Epithelial cell of proximal tubule (primary cell): ENCODE measurements at regions not wholly inside any gene's neighbourhood (a gene's known extent, or its start where the extent isn't known, plus 50 kb on each side); places are given as distances from the start of the nearest gene placed in this dataset.

ENCODE experiments used
- DNase-seq: peaks from one replicate; pipeline ENCODE4 v3.0.0-alpha.2; 2011; ENCODE audit warnings: low read depth
- H3K4me3 ChIP-seq: 2 replicates; pipeline ENCODE4 v1.5.1; 2011; ENCODE audit warnings: low read depth, mild to moderate bottlenecking, low read length
- TF ChIP-seq, protein P1 (sequence below): conservative IDR thresholded peaks from 2 replicates; pipeline ENCODE4 v1.5.1; 2012; ENCODE audit warnings: low read depth, mild to moderate bottlenecking, low read length

DNA sequence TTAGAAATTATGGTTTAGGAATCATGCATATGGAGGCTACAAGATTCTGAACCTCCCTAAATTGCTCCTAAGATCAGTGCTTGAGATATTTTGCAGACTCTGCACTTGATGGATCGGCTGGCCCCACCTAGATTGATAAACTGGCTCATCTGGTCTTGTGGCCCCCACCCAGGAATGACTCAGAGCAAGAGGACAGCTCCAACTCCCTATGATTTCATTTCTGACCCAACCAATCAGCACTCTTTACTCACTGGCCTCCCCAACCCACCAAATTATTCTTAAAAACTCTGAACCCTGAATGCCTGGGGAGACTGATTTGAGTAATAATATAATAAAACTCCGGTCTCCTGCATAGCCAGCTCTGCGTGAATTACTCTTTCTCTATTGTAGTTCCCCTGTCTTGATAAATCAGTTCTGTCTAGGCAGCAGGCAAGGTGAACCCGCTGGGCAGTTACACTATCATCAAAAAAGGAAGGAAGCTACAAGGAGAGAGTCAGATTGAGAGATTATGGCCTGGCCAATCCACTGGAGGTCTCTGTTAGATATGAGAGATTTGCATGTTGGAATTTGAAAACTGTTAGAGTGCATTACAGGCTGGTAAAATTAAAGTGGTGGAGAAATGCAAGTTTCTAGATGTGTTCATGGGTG, 245.8 kb downstream of the CSNK2A3 start:
- TF ChIP-seq, protein P1, sequence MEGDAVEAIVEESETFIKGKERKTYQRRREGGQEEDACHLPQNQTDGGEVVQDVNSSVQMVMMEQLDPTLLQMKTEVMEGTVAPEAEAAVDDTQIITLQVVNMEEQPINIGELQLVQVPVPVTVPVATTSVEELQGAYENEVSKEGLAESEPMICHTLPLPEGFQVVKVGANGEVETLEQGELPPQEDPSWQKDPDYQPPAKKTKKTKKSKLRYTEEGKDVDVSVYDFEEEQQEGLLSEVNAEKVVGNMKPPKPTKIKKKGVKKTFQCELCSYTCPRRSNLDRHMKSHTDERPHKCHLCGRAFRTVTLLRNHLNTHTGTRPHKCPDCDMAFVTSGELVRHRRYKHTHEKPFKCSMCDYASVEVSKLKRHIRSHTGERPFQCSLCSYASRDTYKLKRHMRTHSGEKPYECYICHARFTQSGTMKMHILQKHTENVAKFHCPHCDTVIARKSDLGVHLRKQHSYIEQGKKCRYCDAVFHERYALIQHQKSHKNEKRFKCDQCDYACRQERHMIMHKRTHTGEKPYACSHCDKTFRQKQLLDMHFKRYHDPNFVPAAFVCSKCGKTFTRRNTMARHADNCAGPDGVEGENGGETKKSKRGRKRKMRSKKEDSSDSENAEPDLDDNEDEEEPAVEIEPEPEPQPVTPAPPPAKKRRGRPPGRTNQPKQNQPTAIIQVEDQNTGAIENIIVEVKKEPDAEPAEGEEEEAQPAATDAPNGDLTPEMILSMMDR = no peak
- no peak overlapping the region for H3K4me3 ChIP-seq
- DNase-seq = no peak

DNA sequence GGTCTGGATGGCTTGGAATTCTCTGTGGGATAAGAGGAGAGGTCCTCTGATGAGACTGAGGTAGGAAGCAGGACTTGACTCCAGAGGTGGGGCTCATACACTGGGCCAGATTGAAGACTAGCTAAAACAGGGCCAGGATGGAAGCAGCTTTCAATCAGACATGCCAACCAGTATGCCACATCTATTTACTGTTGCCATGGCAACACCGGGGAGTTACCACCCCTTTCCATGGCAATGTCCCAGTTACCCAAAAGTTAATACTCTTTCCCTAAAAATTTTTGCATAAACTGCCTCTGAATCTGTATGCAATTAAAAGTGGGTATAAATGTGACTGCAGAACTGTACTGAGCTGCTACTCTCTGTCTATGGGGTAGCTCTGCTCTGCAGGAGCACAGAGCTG, 247.5 kb upstream of the ZBED5 start:
- TF ChIP-seq, protein P1 = no peak
- H3K4me3 ChIP-seq = no peak overlapping the region
- DNase-seq = no peak

DNA sequence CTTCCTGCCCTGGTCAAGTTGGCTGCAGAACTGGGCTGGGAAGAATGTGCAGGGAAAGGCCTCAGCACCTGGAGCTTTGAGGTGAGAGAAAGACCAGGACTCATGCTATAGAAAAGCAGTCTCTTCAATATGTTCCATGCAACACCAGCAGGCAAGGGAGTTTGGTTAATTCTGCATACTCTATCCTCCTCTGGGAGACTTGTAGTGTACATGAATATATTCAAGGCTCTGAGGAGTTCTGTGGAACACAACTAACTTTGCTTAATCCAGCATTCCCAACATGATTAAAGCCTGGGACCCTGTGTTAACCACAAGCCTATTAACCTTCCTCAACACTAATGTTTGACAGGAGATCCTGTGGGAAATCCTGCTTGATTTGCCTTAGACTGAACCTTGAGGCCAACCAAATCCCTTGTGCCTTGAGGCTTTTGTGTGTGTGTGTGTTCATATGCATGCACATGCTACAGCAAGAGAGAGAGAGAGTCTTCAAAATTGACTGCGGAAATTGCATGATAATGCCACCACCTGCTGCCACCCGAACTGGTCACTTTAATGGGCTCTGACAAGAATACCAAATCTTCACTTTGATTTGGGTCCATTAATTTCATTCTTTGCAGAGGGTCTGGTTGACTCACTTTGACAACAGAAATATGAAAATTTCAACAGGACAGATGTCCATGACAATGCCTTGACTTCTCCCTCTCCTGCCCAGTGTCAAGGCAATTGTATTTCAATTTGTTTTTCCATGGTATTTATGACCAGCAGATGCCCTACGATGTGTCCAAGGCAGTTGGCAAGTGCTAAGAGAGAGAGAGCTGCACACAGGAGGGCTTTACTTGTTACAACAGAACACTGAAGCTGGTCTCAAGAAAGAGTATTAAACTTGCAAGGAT, 238.2 kb upstream of the ZBED5 start:
- TF ChIP-seq, protein P1 = no peak
- H3K4me3 ChIP-seq = no peak overlapping the region
- DNase-seq = no peak

DNA sequence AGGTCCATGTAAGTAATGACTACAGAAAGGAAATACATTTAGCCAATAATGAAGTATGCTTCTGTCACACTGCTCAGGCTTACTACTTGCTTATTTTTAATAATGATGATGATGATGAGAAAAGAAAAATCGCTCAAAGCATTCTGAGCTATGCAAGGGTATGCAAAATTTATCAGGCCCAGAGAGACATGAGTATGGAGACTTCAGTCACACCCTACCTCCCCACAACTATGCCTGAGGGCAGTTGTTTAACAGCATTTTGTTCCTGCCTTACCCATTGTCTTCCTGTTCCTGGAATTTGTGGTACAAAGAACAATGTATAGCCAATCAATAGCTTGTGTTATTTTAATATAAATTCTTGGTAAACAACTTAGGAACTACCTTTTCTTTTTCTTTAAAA, 232.6 kb upstream of the ZBED5 start:
- DNase-seq = no peak
- no peak overlapping the region for H3K4me3 ChIP-seq
- TF ChIP-seq, protein P1 = no peak

DNA sequence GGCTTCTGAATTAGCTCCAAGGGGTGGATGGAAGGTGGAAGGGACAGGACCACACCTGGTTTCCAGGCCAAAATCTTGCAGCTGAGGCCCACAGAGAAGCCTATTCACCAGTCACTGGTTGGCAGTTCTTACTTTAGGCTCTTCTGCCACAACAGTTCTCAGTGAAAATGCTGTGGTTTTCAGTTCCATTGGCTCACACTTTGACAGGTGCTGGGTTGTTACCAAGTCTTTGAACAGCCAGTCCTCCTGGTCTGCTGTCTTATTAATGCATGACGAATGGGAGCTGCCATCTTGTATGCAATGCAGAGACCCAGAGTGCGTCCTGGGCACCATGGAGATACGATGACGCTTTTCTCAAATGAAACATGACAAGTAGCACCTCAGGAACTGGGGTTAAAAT, 232.0 kb upstream of the ZBED5 start:
- TF ChIP-seq, protein P1 = no peak
- DNase-seq = no peak
- no peak overlapping the region for H3K4me3 ChIP-seq

DNA sequence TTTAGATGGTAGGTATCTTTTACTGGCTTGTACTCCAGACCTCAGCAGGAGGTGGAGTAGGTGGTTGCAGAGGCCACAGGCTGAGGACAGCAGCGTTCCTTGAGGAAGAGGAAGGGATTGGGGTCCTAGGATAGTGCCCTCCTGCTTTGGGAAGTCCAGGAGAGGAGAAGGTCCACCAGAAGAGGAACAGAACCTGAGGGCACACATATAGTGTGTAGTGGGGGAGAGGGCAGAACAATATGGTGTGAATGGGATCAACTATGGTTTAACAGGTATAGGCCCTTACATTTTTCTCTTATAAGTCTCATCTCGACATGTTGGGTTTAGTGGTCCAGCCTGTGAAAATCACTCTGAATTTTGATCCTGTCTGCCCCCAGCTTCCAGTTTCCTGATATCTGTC, 229.1 kb upstream of the ZBED5 start:
- DNase-seq = no peak
- TF ChIP-seq, protein P1 = no peak
- H3K4me3 ChIP-seq = no peak overlapping the region

DNA sequence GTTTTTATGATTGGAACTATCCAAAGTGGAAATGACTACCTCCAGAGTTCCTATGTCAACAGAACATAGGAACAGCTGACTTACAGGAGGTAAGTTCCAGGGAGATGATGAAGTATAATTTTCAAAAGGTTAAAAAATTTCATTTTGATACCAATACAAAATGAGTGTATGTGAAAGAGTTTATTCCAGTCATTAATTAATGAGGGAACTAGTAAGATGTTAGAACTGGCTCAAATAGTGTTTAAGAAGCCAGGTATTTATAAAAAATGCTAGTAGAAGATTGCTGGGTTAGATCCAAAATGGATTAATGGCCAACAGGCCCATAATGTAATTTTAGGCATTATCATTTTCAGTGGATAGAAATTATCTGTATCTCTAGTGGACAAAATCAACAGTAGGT, 227.7 kb upstream of the ZBED5 start:
- no peak overlapping the region for H3K4me3 ChIP-seq
- TF ChIP-seq, protein P1 = no peak
- DNase-seq = no peak
